ENCODE measurements at regions not wholly inside any gene's neighbourhood (a gene's known extent, or its start where the extent isn't known, plus 50 kb on each side); places are given as distances from the start of the nearest gene placed in this dataset.

DNA sequence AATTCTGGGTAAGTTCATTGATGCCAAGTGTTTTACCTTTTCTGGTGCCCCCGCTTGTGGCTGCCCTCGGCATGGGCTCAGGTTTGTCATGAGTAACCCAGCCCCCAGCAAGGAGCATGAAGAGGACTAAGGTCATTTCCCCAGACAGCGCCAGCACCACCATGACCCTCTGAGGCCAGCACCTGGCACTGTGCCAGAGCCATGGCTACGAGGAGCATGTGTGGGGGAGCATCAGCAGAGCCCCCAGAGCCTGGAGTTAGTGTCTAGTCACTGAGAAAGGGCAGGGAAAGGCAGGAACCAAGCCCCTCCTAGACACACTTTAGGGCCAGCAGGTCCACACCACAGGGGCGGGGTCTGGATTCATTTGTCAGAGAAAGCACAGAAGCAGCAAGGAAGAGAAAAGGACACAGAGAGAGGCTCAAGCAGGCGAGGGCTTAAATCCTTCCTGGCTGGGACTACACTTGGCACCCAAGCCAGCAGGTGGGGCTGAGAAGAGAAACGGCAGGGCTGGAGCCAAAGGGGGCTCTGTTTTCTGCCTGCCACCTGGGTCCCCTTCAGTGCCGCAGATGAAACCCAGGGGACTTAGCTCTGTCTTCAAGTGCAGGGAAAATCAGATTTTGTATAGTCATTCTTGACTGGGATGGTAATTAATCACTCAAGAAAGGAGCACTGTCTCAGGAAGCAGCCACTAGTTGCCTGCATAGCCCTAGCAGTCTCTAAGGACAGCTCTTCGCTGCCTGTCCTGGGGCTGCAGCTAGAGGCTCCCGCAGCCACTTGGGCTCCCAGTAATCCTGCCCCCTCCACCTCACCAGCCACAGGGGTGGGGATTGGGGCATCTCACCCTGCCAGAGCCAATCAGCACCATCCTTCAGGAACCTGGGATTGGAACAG, 79.6 kb upstream of the ZC3H12A start:
- DNase-seq, result peak; percentile 20
- Mint-ChIP-seq H3K27me3 (ENCODE audit: low read depth, poor library complexity) (peaks cover 70% of the 10 kb centered on the region), H3K27ac (peak overlapping the region; percentile 24), H3K36me3 (ENCODE audit: low read depth) (no peaks in the 10 kb centered on the region), H3K4me1 (peaks cover 16% of the 10 kb centered on the region), H3K4me3 (no peak overlapping the region), H3K9me3 (no peaks in the 10 kb centered on the region)
- TF ChIP-seq, protein P1, sequence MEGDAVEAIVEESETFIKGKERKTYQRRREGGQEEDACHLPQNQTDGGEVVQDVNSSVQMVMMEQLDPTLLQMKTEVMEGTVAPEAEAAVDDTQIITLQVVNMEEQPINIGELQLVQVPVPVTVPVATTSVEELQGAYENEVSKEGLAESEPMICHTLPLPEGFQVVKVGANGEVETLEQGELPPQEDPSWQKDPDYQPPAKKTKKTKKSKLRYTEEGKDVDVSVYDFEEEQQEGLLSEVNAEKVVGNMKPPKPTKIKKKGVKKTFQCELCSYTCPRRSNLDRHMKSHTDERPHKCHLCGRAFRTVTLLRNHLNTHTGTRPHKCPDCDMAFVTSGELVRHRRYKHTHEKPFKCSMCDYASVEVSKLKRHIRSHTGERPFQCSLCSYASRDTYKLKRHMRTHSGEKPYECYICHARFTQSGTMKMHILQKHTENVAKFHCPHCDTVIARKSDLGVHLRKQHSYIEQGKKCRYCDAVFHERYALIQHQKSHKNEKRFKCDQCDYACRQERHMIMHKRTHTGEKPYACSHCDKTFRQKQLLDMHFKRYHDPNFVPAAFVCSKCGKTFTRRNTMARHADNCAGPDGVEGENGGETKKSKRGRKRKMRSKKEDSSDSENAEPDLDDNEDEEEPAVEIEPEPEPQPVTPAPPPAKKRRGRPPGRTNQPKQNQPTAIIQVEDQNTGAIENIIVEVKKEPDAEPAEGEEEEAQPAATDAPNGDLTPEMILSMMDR (IDR thresholded peaks at IDR 0.05), result no peak

DNA sequence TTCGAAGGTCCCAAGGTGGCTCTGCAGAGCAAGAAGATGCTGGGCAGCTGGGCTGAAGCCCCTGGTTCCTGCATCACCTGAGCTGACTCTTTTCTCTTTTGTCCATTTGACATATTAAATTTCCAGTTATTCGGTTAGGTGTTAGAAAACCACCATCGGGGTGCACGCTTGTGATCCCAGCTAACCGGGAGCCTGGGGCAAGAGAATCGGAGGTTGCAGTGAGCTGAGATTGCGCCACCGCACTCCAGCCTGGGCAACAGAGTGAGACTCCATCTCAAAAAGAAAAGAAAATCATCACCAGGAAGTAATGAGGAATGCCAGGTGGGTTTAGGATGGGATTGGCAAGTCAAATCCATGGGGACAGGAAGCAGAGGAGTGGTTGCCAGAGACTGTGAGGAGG, 76.3 kb upstream of the ZC3H12A start:
- no peaks in the 10 kb centered on the region for H3K9me3 Mint-ChIP-seq
- peaks cover 29% of the 10 kb centered on the region for H3K4me1 Mint-ChIP-seq
- DNase-seq, result no peak
- TF ChIP-seq, protein P1 (IDR thresholded peaks at IDR 0.05), result no peak
- no peak overlapping the region for H3K27ac Mint-ChIP-seq
- peaks cover 71% of the 10 kb centered on the region for H3K27me3 Mint-ChIP-seq (ENCODE audit: low read depth, poor library complexity)
- H3K4me3 Mint-ChIP-seq, result no peak overlapping the region
- no peaks in the 10 kb centered on the region for H3K36me3 Mint-ChIP-seq (ENCODE audit: low read depth)

DNA sequence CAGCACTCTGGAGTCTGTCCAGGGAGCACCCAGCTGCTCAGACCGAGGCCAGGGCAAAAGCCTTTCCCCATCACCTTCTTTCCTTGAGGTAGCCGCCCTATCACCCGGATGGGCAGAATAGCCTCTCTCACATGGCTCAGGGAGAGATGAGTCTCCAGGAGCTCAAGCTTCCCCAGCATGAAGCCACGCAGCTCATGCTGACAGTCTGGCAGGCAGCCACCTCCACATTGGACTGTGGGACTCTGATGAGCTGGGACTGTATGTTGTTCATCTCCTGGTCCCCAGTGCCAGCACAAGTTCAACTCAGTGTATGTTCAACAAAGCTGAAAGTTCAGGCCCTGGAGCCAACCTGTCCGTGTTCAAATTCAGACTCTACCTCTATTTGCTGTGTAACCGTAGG, 75.2 kb upstream of the ZC3H12A start:
- no peak overlapping the region for H3K27ac Mint-ChIP-seq
- peaks cover 24% of the 10 kb centered on the region for H3K4me1 Mint-ChIP-seq
- peaks cover 67% of the 10 kb centered on the region for H3K27me3 Mint-ChIP-seq (ENCODE audit: low read depth, poor library complexity)
- no peaks in the 10 kb centered on the region for H3K9me3 Mint-ChIP-seq
- H3K4me3 Mint-ChIP-seq, result no peak overlapping the region
- no peaks in the 10 kb centered on the region for H3K36me3 Mint-ChIP-seq (ENCODE audit: low read depth)
- no peak for DNase-seq
- TF ChIP-seq, protein P1 (IDR thresholded peaks at IDR 0.05), result no peak

DNA sequence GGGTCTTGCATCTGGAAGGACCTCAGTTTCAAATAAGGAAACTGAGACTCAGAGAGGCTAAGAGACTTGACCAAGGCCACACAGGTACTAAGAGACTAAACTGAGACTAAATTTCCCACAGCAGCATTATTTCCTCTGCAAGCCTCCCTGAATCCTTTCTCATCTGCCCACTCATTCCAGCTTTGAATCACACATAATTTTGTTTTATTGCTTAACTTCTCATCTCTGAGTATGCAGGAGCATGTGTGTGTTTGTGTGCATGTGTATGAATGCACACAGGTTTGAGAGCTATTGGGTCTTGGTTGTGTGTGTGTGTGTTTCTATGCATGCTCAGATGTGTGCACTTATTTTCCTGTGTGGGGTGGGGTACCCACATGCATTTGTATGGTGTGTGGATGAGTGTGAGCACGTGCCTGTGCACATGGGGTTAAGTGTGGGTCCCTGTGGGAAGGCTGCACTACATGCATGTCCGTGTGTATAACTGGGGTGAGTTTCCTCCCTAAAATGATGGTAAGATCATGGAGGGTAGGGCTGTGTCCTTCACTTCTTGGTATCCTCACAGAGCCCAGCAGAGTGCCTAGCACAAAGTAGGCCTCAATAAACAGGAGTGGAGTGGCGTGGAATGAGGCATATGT, 74.4 kb upstream of the ZC3H12A start:
- no peaks in the 10 kb centered on the region for H3K36me3 Mint-ChIP-seq (ENCODE audit: low read depth)
- no peaks in the 10 kb centered on the region for H3K9me3 Mint-ChIP-seq
- H3K27ac Mint-ChIP-seq, result no peak overlapping the region
- peaks cover 62% of the 10 kb centered on the region for H3K27me3 Mint-ChIP-seq (ENCODE audit: low read depth, poor library complexity)
- peaks cover 20% of the 10 kb centered on the region for H3K4me1 Mint-ChIP-seq
- no peak overlapping the region for H3K4me3 Mint-ChIP-seq
- TF ChIP-seq, protein P1 (IDR thresholded peaks at IDR 0.05), result no peak
- no peak for DNase-seq

DNA sequence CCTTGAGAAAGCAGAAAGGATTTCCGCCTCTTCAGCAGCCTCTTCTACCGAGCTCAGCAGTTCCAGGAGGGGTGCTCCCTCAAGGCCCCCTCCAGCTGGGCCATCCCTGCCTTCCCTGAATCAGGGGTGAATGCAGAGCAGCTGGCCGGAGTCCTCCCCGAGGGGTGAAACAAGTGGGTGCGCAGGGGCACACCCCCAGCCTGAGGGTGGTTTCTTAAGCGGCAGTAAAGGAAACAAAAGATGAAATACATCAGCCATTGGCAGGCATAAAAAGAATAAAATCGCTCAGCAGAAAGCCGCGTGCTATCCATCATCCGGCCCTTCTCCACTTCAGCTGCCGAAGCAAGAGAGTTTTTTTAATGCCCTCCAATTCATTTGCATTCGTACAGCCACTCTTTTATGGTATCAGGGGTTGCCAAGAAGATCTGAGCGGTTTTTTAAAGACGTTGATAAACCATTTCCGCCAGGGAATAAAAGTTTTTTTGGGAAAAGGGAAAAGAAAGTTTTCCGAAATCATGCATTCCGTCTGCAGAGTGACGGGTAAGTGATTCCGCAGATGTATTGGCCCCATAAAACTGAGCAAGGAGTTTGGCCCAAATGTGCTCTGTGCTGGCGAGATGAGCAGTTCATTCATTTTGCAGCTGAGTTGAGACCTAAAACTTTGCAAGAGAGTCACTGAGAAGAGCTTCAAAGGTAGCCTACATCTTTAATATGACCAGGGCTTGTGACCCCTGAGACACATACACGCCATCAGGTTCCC, 73.7 kb upstream of the ZC3H12A start:
- H3K27ac Mint-ChIP-seq, result no peak overlapping the region
- H3K4me3 Mint-ChIP-seq, result no peak overlapping the region
- no peaks in the 10 kb centered on the region for H3K36me3 Mint-ChIP-seq (ENCODE audit: low read depth)
- TF ChIP-seq, protein P1 (IDR thresholded peaks at IDR 0.05), result no peak
- H3K4me1 Mint-ChIP-seq, result peaks cover 19% of the 10 kb centered on the region
- H3K27me3 Mint-ChIP-seq (ENCODE audit: low read depth, poor library complexity), result peaks cover 60% of the 10 kb centered on the region
- H3K9me3 Mint-ChIP-seq, result no peaks in the 10 kb centered on the region
- no peak for DNase-seq

All from nephron progenitor cell (in vitro differentiated cells).